DOHH2 (cell line): ENCODE measurements at regions not wholly inside any gene's neighbourhood (a gene's known extent, or its start where the extent isn't known, plus 50 kb on each side); places are given as distances from the start of the nearest gene placed in this dataset.

Source experiments
- CTCF ChIP-seq: fragments of 200-600 bp; sonication (generic); IDR thresholded peaks from one replicate; pipeline ENCODE4 v1.5.1; 2014; ENCODE audit warnings: antibody characterized with exemption, mild to moderate bottlenecking, low read depth, low read length; ENCODE audit not compliant: poor library complexity, severe bottlenecking
- EZH2phosphoT487 ChIP-seq: fragments of 200-600 bp; sonication (generic); IDR thresholded peaks from 2 replicates; pipeline ENCODE4 v1.6.1; 2017; ENCODE audit warnings: borderline replicate concordance, mild to moderate bottlenecking, antibody characterized with exemption, low read length, moderate library complexity, mixed read lengths

- TF ChIP-seq CTCF: no peak
- TF ChIP-seq EZH2phosphoT487: no peak
Observed at GRCh38 chr18:45191795-45192194, 423.5 kb upstream of the SLC14A2 start.
